ENCODE measurements at regions not wholly inside any gene's neighbourhood (a gene's known extent, or its start where the extent isn't known, plus 50 kb on each side); places are given as distances from the start of the nearest gene placed in this dataset.

DNA sequence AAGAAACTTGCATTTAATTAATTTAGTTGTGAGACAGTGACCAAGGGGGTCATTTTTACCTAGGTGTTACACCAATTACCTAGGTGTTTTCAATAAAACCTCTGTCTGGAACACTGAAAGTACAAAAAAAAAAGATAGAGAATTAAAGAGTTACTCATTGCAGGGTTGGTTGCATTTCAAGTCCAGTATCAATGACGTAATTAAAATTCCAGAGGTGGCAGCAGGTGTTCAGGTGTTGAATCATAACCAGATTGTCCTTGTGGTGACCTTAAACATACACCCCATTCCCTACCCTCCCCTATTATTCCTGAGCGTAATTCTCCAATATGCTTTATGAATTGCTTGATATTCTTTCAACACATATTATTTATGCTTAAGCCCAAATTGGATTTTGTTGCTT is 352.0 kb upstream of the SLC8A1 start:
- Histone ChIP-seq H3K4me1 (ENCODE audit: insufficient read depth) (no peaks in the 10 kb centered on the region), H3K4me3 (ENCODE audit: low read depth, low read length) (no peak overlapping the region), H3K27ac (ENCODE audit: low read depth) (no peak overlapping the region), H3K36me3 (ENCODE audit: insufficient read depth) (no peaks in the 10 kb centered on the region)
- no peak for DNase-seq (ENCODE audit: extremely low spot score)
- 91% methylated on average over 2 of the region's 2 CpGs for WGBS

DNA sequence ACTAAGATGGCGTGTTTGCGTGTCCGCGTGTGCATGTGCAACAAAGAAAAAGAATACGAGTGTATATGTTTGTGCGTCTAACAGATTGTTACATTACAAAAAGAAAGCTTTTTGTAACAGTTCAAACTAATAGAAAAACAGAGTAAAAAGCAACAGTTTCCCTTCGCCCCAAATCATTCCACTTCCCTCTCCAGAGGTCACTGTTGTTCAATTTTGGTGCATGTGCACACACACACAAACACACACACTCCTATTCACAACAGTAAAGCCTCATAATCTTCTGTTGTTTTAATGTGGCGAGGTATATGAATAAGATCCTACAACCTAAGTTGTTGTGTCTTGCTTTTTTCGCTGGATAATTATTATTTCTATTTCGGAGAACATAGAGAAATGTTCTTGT is 357.3 kb upstream of the SLC8A1 start:
- Histone ChIP-seq H3K27ac (ENCODE audit: low read depth) (no peak overlapping the region), H3K36me3 (ENCODE audit: insufficient read depth) (no peaks in the 10 kb centered on the region), H3K4me1 (ENCODE audit: insufficient read depth) (no peaks in the 10 kb centered on the region), H3K4me3 (ENCODE audit: low read depth, low read length) (no peak overlapping the region)
- 96% methylated on average over 10 of the region's 10 CpGs for WGBS
- no peak for DNase-seq (ENCODE audit: extremely low spot score)

DNA sequence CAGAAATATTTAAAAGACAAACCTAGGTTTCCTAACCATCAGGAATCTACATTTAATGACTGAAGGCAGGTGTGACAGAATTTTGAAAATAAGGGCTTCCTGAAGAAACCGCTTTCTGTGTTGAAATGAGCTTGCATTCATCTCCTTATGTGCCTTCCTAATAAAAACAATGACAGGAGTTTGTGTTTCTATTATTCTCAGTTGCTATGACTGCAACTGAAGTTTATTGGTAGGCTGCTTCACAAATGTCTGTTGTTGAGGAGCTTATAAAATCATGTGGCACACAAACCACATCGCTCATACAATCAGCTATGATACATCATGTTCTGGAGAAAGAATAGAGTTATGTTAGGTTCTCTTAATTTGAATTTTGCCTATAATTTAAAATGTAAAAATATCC is 362.7 kb upstream of the SLC8A1 start:
- H3K27ac ChIP-seq (ENCODE audit: low read depth): no peak overlapping the region
- no peaks in the 10 kb centered on the region for H3K36me3 ChIP-seq (ENCODE audit: insufficient read depth)
- no peak for DNase-seq (ENCODE audit: extremely low spot score)
- no peaks in the 10 kb centered on the region for H3K4me1 ChIP-seq (ENCODE audit: insufficient read depth)
- 50% methylated on average over 2 of the region's 2 CpGs for WGBS
- H3K4me3 ChIP-seq (ENCODE audit: low read depth, low read length): no peak overlapping the region

DNA sequence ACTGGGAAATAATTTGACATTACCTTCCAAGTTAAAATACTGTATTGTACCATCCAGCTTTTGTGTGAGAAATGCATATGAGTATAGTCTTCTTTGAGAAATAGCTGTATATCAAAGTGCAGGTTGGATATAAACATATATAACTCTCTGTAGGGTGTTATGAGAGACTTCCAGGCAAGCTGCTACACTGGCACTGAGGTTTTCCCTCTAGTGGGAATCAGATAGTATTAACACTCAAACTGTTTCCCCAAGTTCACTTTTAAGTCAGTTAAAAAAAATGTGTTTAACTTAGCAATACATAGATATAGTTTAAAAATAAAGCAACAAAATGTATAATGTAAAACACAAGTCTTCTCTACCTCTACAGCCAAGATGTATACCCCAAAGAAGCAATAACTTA is 368.4 kb upstream of the SLC8A1 start:
- Histone ChIP-seq H3K4me3 (ENCODE audit: low read depth, low read length) (no peak overlapping the region), H3K4me1 (ENCODE audit: insufficient read depth) (no peaks in the 10 kb centered on the region), H3K27ac (ENCODE audit: low read depth) (no peak overlapping the region), H3K36me3 (ENCODE audit: insufficient read depth) (no peaks in the 10 kb centered on the region)
- no peak for DNase-seq (ENCODE audit: extremely low spot score)

DNA sequence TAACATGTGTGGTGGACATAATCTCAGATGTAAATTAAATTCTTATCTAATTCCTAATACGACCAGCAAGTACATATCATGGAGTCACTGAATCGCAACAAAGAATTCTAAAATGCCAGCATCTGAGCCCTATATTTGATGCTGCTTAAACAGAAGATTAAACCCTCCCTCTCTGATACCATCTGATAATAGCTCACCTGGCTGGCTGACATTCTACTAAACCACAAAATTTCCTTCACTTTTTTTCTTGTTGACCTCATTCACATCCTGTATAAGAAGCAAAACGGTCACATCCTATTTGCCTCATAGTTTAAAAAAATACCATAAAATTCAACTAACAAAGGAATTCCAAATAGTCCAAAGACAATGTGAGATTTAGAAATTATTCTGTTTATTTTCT is 371.6 kb upstream of the SLC8A1 start:
- H3K36me3 ChIP-seq (ENCODE audit: insufficient read depth): no peaks in the 10 kb centered on the region
- WGBS: 85% methylated on average over 3 of the region's 3 CpGs
- H3K27ac ChIP-seq (ENCODE audit: low read depth): no peak overlapping the region
- no peak for DNase-seq (ENCODE audit: extremely low spot score)
- H3K4me1 ChIP-seq (ENCODE audit: insufficient read depth): no peaks in the 10 kb centered on the region
- no peak overlapping the region for H3K4me3 ChIP-seq (ENCODE audit: low read depth, low read length)

DNA sequence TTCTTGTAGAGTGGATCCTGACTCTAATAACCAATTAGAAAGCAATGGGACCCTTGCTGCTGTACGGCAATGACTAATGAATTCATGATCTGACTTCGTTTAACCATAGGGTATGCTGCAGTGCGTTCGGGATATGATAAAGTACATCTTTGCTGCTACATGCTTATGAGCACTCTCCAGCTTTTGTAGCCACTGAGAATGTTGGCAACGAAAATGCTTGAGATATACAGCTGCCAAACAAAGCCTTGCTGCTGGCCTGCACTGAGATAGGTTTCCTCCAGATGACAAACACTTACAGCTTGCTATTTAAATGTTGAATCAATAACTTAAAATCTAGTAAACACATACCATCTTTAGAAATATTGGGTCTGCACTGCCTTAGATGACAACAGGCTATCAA is 372.4 kb upstream of the SLC8A1 start:
- WGBS: 65% methylated on average over 5 of the region's 5 CpGs
- H3K4me1 ChIP-seq (ENCODE audit: insufficient read depth): no peaks in the 10 kb centered on the region
- no peak for DNase-seq (ENCODE audit: extremely low spot score)
- H3K4me3 ChIP-seq (ENCODE audit: low read depth, low read length): no peak overlapping the region
- no peak overlapping the region for H3K27ac ChIP-seq (ENCODE audit: low read depth)
- no peaks in the 10 kb centered on the region for H3K36me3 ChIP-seq (ENCODE audit: insufficient read depth)

DNA sequence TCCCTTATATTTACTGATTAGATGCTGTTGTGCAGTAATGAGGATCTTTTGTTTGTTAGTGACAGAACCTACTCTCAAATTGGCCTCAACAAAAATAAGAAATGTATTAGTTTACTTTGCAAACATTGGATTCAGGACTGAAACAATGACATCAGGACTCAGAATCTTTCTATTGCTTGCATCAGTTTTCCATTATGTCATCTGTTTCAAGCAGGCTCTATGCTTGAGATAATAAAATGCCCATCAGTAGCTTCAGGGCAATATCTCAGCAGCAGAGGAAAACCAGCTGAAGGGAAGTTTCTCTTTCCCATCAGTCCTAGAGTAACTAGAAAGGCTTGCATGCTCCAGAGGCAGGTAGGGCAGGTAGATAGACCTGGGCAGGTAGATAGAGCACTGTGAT is 375.5 kb upstream of the SLC8A1 start:
- Histone ChIP-seq H3K4me1 (ENCODE audit: insufficient read depth) (no peaks in the 10 kb centered on the region), H3K27ac (ENCODE audit: low read depth) (no peak overlapping the region), H3K36me3 (ENCODE audit: insufficient read depth) (no peaks in the 10 kb centered on the region), H3K4me3 (ENCODE audit: low read depth, low read length) (no peak overlapping the region)
- no peak for DNase-seq (ENCODE audit: extremely low spot score)

DNA sequence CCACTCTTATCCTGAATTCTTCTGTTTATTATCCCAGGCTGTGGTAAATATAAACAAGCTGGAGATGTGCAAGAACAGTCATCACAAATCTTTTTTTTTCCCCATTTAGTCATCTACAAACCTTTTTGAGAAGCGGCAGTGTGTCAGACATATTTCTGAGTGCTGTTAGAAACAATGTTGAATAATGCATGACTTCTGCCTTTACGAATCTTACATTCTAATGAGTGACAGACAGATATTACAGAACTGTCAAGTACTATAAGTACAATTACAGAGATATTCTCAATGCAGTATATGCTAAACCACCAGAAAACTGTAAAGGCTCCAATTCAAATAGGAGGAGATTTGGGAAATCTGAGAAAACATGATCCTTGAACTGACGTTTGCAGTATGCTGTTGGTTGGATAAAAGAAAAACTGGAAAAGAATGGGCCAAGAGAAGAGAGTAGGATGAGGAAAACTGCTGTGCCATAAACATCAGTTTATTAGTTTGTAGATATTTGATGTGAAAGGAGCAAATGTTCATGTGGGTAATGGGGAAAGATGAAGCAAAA is 379.5 kb upstream of the SLC8A1 start:
- Histone ChIP-seq H3K36me3 (ENCODE audit: insufficient read depth) (no peaks in the 10 kb centered on the region), H3K4me3 (ENCODE audit: low read depth, low read length) (no peak overlapping the region), H3K27ac (ENCODE audit: low read depth) (no peak overlapping the region), H3K4me1 (ENCODE audit: insufficient read depth) (no peaks in the 10 kb centered on the region)
- 71% methylated on average over 3 of the region's 3 CpGs for WGBS
- DNase-seq (ENCODE audit: extremely low spot score): no peak

DNA sequence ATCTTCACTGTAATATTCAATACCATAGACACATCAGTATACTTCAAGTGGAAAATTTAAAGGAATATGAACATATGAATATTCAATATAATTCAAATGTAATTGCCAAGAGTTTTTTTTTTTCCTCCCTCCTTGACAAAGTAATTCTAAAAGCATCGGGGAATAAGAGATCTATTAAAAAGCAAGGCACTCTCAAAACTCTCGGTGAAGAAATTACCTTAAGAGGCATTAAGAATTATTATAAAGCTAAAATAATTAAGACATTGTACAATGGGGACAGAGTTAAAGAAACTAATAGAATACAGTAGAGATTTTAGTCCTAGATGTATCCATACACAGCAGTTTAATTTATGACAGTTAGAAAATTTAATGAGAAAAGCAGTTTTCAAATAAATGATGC is 390.0 kb upstream of the SLC8A1 start:
- Histone ChIP-seq H3K4me1 (ENCODE audit: insufficient read depth) (no peaks in the 10 kb centered on the region), H3K36me3 (ENCODE audit: insufficient read depth) (no peaks in the 10 kb centered on the region), H3K27ac (ENCODE audit: low read depth) (no peak overlapping the region), H3K4me3 (ENCODE audit: low read depth, low read length) (no peak overlapping the region)
- no peak for DNase-seq (ENCODE audit: extremely low spot score)
- 97% methylated on average over 2 of the region's 2 CpGs for WGBS

DNA sequence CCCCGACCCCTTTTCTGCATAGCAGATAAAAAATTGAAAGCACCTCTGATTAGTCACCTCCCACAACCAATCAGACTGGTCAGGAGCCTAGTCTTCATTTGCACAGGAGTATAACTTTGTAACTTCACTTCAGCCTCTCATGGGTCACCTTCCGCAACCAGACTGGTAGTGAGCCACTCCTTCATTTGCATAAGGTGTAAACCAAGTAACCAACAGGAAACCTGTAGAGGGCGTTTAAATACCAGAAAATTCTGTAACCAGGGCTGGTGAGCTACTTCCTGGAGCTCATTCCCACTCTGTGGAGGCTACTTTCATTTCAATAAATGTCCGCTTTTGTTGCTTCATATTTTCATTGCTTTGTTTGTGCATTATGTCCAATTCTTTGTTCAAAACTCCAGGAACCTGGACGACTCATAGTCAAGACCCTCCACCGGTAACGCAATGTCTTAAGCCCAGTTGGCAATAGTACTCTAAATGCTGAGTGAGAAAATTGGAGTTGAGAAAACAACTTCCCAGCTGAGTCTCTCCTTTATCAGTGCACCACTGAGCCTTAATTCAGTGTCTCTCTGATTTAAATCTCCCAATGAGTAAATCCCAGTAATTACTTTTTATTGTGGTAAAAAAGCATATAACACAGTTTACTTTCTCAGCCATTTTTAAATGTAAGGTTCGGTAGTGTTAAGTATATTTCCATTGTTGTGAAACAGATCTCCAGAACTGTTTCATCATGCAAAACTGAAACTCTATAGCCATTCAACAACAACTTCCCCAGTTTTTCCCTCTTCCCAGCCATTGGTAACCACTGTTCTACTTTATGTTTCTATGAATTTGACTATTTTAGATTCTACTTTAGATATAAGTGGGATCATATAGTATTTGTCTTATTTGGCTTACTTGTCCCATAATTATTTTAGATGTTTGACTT is 392.7 kb upstream of the SLC8A1 start:
- no peaks in the 10 kb centered on the region for H3K36me3 ChIP-seq (ENCODE audit: insufficient read depth)
- no peak overlapping the region for H3K4me3 ChIP-seq (ENCODE audit: low read depth, low read length)
- DNase-seq (ENCODE audit: extremely low spot score): no peak
- WGBS: 84% methylated on average over 8 of the region's 8 CpGs
- H3K4me1 ChIP-seq (ENCODE audit: insufficient read depth): no peaks in the 10 kb centered on the region
- H3K27ac ChIP-seq (ENCODE audit: low read depth): no peak overlapping the region

DNA sequence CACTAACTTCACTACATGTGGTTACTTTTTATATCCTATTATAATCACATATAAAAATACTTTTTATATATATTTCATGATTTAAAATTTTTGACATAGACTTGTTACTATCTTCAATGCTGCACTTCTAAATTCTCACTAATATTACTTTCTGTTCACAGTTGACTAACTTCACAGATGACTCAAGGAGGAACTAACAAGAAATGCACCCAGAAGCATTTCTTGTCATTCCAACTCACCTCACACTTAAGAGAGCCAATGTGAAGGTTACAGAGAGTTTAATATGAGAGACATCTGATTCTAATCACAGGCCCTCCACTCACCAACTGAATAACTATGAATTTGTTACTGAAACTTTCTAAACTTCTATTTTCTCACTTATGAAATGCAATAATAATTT is 399.8 kb upstream of the SLC8A1 start:
- Histone ChIP-seq H3K4me1 (ENCODE audit: insufficient read depth) (no peaks in the 10 kb centered on the region), H3K36me3 (ENCODE audit: insufficient read depth) (no peaks in the 10 kb centered on the region), H3K4me3 (ENCODE audit: low read depth, low read length) (no peak overlapping the region), H3K27ac (ENCODE audit: low read depth) (no peak overlapping the region)
- no peak for DNase-seq (ENCODE audit: extremely low spot score)

DNA sequence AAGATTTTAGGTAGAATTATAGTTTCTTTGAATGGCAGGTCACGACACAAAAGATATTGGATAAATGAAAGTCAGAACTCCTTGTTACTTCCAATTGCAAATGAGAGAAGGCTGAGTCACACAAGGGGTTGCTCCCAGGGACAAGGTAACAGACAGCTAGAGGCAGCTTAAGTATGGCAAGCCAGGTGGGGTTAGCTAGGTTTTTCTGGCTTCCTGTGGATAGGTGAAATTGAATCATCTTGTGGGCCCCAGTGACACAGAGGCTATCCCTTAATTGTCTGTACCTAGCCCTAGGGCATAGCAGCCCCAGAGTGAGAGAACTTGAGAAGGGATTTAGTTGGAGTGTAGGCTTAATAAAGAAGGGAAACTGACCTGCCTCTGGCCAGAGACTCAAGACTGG is 407.7 kb upstream of the SLC8A1 start:
- no peaks in the 10 kb centered on the region for H3K36me3 ChIP-seq (ENCODE audit: insufficient read depth)
- DNase-seq (ENCODE audit: extremely low spot score): no peak
- no peak overlapping the region for H3K4me3 ChIP-seq (ENCODE audit: low read depth, low read length)
- no peak overlapping the region for H3K27ac ChIP-seq (ENCODE audit: low read depth)
- 94% methylated on average over 1 of the region's 1 CpG for WGBS
- H3K4me1 ChIP-seq (ENCODE audit: insufficient read depth): no peaks in the 10 kb centered on the region

DNA sequence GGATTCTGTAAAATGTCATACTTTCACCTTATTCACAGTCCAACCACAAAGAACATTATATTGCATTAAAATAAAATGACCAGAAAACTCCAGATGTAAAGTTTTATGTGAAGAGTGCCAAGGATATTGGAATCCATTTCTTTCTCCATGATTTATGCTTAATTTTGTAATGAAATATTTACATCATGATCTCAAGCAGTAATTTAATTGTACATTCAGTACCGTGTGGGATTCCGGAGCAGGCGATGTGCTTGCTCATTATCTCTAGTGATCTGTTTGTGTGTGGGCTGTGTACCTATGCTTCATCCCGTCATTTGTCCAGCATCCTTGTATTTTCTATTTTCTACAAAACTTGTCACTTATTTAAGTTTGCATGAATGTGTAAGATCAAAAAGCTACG is 415.9 kb upstream of the SLC8A1 start:
- WGBS: 67% methylated on average over 5 of the region's 5 CpGs

DNA sequence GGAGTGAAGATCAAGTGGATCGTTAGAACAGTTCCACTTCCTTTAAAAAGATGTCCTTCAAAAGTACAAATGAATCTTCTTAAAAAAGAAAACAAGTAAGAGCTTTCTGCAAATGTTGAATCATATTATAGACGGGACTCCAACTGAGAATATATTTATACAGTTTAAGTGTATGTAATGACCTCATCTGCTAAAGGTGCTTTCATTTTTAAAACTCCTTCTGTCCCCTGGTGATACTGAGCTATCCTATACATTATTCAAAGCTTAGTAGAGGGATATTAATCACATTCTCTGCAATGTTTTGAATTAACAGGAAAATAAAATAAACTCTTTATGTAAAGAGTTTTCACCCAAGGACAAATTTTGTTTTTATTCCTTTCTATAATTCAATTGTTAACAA is 420.7 kb upstream of the SLC8A1 start:
- 73% methylated on average over 2 of the region's 2 CpGs for WGBS
- Histone ChIP-seq H3K4me1 (ENCODE audit: insufficient read depth) (no peaks in the 10 kb centered on the region), H3K4me3 (ENCODE audit: low read depth, low read length) (no peak overlapping the region), H3K27ac (ENCODE audit: low read depth) (no peak overlapping the region), H3K36me3 (ENCODE audit: insufficient read depth) (no peaks in the 10 kb centered on the region)
- no peak for DNase-seq (ENCODE audit: extremely low spot score)

More for the DNA sequence above, 415.9 kb upstream of the SLC8A1 start:
- no peak overlapping the region for H3K4me3 ChIP-seq (ENCODE audit: low read depth, low read length)
- H3K36me3 ChIP-seq (ENCODE audit: insufficient read depth): no peaks in the 10 kb centered on the region
- H3K27ac ChIP-seq (ENCODE audit: low read depth): no peak overlapping the region
- no peaks in the 10 kb centered on the region for H3K4me1 ChIP-seq (ENCODE audit: insufficient read depth)
- DNase-seq (ENCODE audit: extremely low spot score): no peak
